Vagina (tissue), 2 donors: ENCODE measurements at regions not wholly inside any gene's neighbourhood (a gene's known extent, or its start where the extent isn't known, plus 50 kb on each side); places are given as distances from the start of the nearest gene placed in this dataset.
"Not testable (repeated sequence)": the region's sequence is repeated elsewhere in the genome, so short reads cannot be mapped to it uniquely, and the experiment has no call there.

Experiments used
- DNase-seq, 2 donors: peaks; one replicate each; pipeline ENCODE4 v3.0.0-alpha.2; 2017; ENCODE audit errors: extremely low spot score in 2 of 2
- H3K27ac ChIP-seq: fragments of 200-600 bp; sonication (generic); one replicate; pipeline ENCODE4 v1.5.1; 2019
- H3K27me3 ChIP-seq: fragments of 200-600 bp; sonication (generic); one replicate; pipeline ENCODE4 v1.5.1; 2019
- H3K36me3 ChIP-seq, 2 donors: fragments of 200-600 bp; sonication (generic); one replicate each; pipeline ENCODE4 v1.5.1; 2017 to 2019
- H3K4me1 ChIP-seq: fragments of 200-600 bp; sonication (generic); one replicate; pipeline ENCODE4 v1.5.1; 2019
- H3K4me3 ChIP-seq, 2 donors: fragments of 200-600 bp; sonication (generic); 1 replicate in 1 of 2; 2 replicates in 1 of 2; pipeline ENCODE4 v1.5.1; 2016 to 2019
- H3K9me3 ChIP-seq: fragments of 200-600 bp; sonication (generic); one replicate; pipeline ENCODE4 v1.5.1; 2019
- CTCF ChIP-seq, 3 experiments: fragments of 450-650 bp in 2 of 3; fragments of 200-600 bp in 1 of 3; sonication (generic) in 1 of 3; IDR thresholded peaks; one replicate each; pipeline ENCODE4 v1.5.1; 2017 to 2019; ENCODE audit warnings: antibody characterized with exemption in 3 of 3, mild to moderate bottlenecking in 2 of 3, moderate library complexity in 2 of 3
- POLR2A ChIP-seq, 2 donors: fragments of 450-650 bp; IDR thresholded peaks; one replicate each; pipeline ENCODE4 v1.6.1; 2017; ENCODE audit warnings: antibody characterized with exemption in 2 of 2, mild to moderate bottlenecking in 2 of 2, moderate library complexity in 2 of 2
- POLR2AphosphoS5 ChIP-seq, 2 donors: sonication (generic); formaldehyde crosslinking; IDR thresholded peaks; one replicate each; pipeline ENCODE4 v1.9.0; 2017; ENCODE audit warnings: antibody characterized with exemption in 2 of 2, mild to moderate bottlenecking in 2 of 2, low read depth in 1 of 2; ENCODE audit not compliant: insufficient read depth in 1 of 2
- intact Hi-C: fragments of 100-400 bp; cut with DNase I; formaldehyde crosslinking; loops from one replicate; pipeline ENCODE4 v1.15.1; 2023

GRCh38 chr6:141526985-141527384 lies 605.7 kb upstream of the GJE1 start:
- Histone ChIP-seq H3K36me3 (no peaks in the 10 kb centered on the region), H3K27ac (no peak overlapping the region), H3K4me1 (no peaks in the 10 kb centered on the region), H3K27me3 (no peaks in the 10 kb centered on the region), H3K9me3 (no peaks in the 10 kb centered on the region), H3K4me3 (no peak overlapping the region)
- no peak for DNase-seq
- intact Hi-C loops, result no loop called here
- TF ChIP-seq POLR2AphosphoS5 (IDR thresholded peaks at IDR 0.05; ENCODE audit: insufficient read depth in 1 of 2, low read depth in 1 of 2) (no peak), CTCF (IDR thresholded peaks at IDR 0.05) (no peak), POLR2A (IDR thresholded peaks at IDR 0.05) (no peak)

- DNase-seq, result no peak
- Histone ChIP-seq H3K27me3 (no peaks in the 10 kb centered on the region), H3K9me3 (no peaks in the 10 kb centered on the region), H3K4me1 (no peaks in the 10 kb centered on the region), H3K27ac (no peak overlapping the region), H3K4me3 (no peak overlapping the region), H3K36me3 (no peaks in the 10 kb centered on the region)
- intact Hi-C loops, result no loop called here
- TF ChIP-seq CTCF (IDR thresholded peaks at IDR 0.05) (no peak), POLR2AphosphoS5 (IDR thresholded peaks at IDR 0.05; ENCODE audit: insufficient read depth in 1 of 2, low read depth in 1 of 2) (no peak), POLR2A (IDR thresholded peaks at IDR 0.05) (no peak)
Measured at GRCh38 chr6:141521440-141521839, 611.3 kb upstream of the GJE1 start.

GRCh38 chr6:141513830-141514229 lies 618.9 kb upstream of the GJE1 start:
- H3K27ac ChIP-seq, result no peak overlapping the region
- H3K9me3 ChIP-seq, result no peaks in the 10 kb centered on the region
- no peaks in the 10 kb centered on the region for H3K27me3 ChIP-seq
- intact Hi-C loops, result no loop called here
- no peaks in the 10 kb centered on the region for H3K4me1 ChIP-seq
- H3K4me3 ChIP-seq, result no peak overlapping the region
- no peak for DNase-seq
- TF ChIP-seq CTCF (IDR thresholded peaks at IDR 0.05), result no peak
- TF ChIP-seq POLR2A (IDR thresholded peaks at IDR 0.05), result no peak
- no peak for TF ChIP-seq POLR2AphosphoS5 (IDR thresholded peaks at IDR 0.05; ENCODE audit: insufficient read depth in 1 of 2, low read depth in 1 of 2)
- H3K36me3 ChIP-seq, result no peaks in the 10 kb centered on the region

- TF ChIP-seq CTCF (IDR thresholded peaks at IDR 0.05) (no peak), POLR2A (IDR thresholded peaks at IDR 0.05) (no peak), POLR2AphosphoS5 (IDR thresholded peaks at IDR 0.05; ENCODE audit: insufficient read depth in 1 of 2, low read depth in 1 of 2) (no peak)
- H3K27me3 ChIP-seq, result no peaks in the 10 kb centered on the region
- no peaks in the 10 kb centered on the region for H3K4me1 ChIP-seq
- H3K9me3 ChIP-seq, result peaks cover 7% of the 10 kb centered on the region
- no peak for DNase-seq
- H3K36me3 ChIP-seq, result no peaks in the 10 kb centered on the region
- intact Hi-C loops, result no loop called here
- H3K27ac ChIP-seq, result no peak overlapping the region
- H3K4me3 ChIP-seq, result no peak overlapping the region
Measured at GRCh38 chr6:141510803-141511202, 621.9 kb upstream of the GJE1 start.

- DNase-seq, H3K4me1 ChIP-seq, H3K9me3 ChIP-seq, H3K4me3 ChIP-seq, H3K36me3 ChIP-seq, H3K27ac ChIP-seq, H3K27me3 ChIP-seq, intact Hi-C loops: not testable (repeated sequence)
Measured at GRCh38 chr6:141506062-141506461, 626.7 kb upstream of the GJE1 start.

DNA sequence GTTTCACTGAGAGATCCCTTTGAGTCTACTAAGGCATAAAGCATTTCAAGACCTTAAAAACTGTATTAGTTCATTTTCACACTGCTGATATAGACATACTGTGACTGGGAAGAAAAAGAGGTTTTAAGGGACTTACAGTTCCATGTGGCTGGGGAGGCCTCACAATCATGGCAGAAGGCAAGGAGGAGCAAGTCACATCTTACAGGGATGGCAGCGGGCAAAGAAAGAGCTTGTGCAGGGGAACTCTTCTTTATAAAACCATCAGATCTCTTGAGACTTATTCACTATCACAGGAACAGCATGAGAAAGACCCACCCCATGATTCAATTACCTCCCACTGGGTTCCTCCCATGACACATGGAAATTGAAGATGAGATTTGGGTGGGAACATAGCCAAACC lies 628.4 kb upstream of the GJE1 start:
- H3K9me3 ChIP-seq, H3K36me3 ChIP-seq, H3K27me3 ChIP-seq, H3K4me3 ChIP-seq, intact Hi-C loops, H3K27ac ChIP-seq, H3K4me1 ChIP-seq, DNase-seq: not testable (repeated sequence)
